Stimulated activated CD8-positive, alpha-beta memory T cell treated with anti-CD3 and anti-CD28 coated beads, Interleukin-4, amount 100 ng/mL, for 1 hour (primary cell): ENCODE measurements at regions not wholly inside any gene's neighbourhood (a gene's known extent, or its start where the extent isn't known, plus 50 kb on each side); places are given as distances from the start of the nearest gene placed in this dataset.

ENCODE experiments used
- DNase-seq, 2 donors: peaks; one replicate each; pipeline ENCODE4 v3.0.0-alpha.2; 2020; ENCODE audit warnings: low read depth in 2 of 2, low spot score in 1 of 2

- DNase-seq, result no peak
Measured at GRCh38 chr13:34593658-34594057, 348.4 kb upstream of the NBEA start.

- no peak for DNase-seq
Measured at GRCh38 chr13:34594507-34594906, 347.6 kb upstream of the NBEA start.

- DNase-seq, result no peak
Measured at GRCh38 chr13:34608331-34608730, 333.7 kb upstream of the NBEA start.

GRCh38 chr13:34611671-34612070 lies 330.4 kb upstream of the NBEA start:
- no peak for DNase-seq

- DNase-seq, result no peak
Measured at GRCh38 chr13:34617473-34618083, 324.5 kb upstream of the NBEA start.

DNA sequence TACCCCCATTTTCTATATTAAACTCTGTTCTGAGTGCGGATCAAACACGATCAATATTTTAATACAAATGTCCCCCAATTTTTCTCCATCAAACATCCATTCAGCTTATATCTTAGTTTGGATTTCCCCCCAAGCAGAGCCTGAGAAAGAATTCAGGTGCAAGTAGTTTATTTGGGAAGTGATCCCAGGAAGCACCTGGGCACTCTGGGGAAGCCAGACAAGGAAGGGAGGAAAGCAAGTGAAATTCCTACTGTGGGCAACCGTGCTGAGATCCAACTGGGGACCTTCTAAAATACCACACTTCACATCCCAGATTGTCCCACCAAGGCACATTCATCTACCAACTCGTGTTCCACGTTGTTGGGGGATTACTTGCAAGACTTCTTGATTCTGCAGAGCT lies 323.4 kb upstream of the NBEA start:
- no peak for DNase-seq

DNA sequence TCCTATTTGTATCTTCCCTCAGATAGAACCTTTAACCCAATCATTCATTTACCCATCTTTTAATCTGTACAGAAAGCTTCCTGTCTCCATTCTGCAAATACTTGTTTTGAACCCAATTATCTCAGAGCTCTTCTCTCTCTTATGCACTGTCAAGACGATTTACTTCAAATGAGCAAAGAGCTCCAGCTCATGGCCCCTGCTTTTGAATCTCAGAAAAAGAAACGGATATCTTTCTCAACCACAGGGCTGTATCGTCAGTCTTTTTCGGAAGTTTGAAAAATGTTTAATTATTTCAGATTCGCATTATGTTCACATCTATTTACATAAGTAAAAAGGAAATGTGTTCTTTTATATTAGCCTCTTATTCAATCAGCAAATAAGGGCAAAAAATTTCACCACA lies 322.7 kb upstream of the NBEA start:
- no peak for DNase-seq

GRCh38 chr13:34620074-34620850 lies 321.8 kb upstream of the NBEA start:
- no peak for DNase-seq

GRCh38 chr13:34620862-34621261 lies 321.2 kb upstream of the NBEA start:
- DNase-seq, result no peak

- DNase-seq, result no peak
Measured at GRCh38 chr13:34623331-34623730, 318.7 kb upstream of the NBEA start.

DNA sequence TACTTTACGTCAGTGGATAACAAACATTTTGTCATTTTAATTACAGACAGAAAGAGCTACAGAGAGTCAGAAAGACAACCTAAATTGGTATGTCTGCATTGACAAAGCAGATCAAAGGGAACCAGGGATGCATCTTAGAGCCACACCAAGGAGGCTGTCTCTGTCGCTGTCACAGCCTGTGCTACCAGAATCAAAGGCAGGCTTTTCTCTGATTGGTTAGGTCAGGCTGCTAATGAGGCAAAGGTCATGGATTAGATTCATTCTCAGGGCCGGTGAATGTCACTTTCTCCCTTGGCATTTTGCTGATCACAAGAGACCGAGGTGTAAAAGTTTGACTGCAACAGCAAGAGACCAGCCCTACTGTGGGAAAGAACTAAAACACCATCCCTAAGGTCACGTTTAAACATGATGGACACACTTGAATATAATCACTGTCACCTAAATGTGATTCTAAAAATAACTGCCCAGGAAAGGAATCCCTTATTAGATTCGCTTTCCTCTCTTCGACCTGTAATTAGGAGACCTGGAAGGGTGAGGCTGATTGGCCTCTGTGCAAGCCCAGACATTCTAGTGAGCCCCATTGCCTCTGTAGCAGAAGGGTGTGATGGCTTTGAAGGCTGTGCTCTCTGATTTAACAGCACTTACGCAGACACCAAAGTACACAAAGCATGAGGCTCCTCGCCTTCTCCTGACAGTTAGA lies 314.4 kb upstream of the NBEA start:
- DNase-seq, result no peak

DNA sequence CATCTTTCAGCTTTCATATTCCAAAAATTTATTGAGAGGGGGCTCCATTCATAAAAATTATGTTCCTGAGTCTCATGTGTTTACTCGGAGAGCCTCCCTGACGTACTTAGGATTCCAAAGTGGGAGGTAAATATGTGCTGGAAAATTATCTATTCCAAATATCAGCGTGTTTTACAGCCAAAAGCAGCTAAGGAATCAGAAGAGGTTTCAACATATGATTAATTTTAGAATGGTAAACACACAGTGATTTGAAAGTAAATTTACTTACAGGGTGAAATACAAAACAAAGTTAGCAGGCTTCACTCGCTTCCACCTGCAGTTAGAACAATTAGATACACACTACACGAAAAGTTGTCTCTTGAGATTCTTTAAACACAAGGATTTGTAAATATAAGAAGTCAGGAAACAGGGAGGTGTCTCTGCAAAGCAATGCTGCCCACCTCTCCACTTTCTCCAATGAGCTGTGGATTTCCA lies 313.8 kb upstream of the NBEA start:
- no peak for DNase-seq

GRCh38 chr13:34634448-34634847 lies 307.6 kb upstream of the NBEA start:
- no peak for DNase-seq

- no peak for DNase-seq
Measured at GRCh38 chr13:34637138-34637537, 304.9 kb upstream of the NBEA start.

GRCh38 chr13:34637636-34638035 lies 304.4 kb upstream of the NBEA start:
- DNase-seq, result no peak

DNA sequence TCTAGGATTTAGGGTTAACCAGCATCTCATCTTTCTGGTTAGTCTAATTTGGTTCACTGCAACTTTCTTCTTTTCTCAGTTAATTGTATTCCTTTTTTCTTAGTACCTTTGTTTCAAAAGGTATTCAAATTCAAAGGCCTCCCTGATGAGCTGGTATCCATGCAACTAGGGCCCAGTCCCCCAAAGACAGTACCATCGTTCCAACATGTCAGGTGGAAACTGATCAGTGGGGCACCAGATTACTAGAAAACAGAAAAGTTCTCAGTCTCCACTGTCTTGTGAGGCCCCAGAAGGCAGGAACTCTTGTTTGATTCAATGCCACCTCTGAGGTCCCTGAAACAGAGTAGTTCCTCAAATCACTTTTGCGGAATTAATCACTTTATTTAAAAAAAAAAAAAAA lies 303.2 kb upstream of the NBEA start:
- no peak for DNase-seq

- no peak for DNase-seq
Measured at GRCh38 chr13:34640179-34640992, 301.7 kb upstream of the NBEA start.

DNA sequence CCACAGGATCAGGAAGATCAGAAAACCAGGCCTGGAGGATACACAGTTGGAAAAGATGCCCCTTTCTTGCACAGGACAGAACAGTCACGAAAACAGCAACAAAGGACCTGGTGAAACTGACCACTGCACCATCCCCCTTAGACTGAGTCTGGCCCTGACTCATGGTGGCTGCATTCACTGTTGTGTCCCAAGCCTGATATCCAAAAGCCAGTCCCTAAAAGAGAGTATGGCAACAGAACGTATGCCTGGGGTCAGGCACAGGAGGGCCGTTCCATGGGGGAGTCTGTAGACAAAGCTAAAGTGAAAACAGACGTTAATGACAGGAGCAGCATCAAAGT lies 301.1 kb upstream of the NBEA start:
- DNase-seq, result no peak

GRCh38 chr13:34647379-34648150 lies 294.5 kb upstream of the NBEA start:
- no peak for DNase-seq

GRCh38 chr13:34654203-34654602 lies 287.9 kb upstream of the NBEA start:
- DNase-seq, result no peak

- no peak for DNase-seq
Measured at GRCh38 chr13:34654647-34655046, 287.4 kb upstream of the NBEA start.
